OCI-LY7 (cell line): ENCODE measurements at regions not wholly inside any gene's neighbourhood (a gene's known extent, or its start where the extent isn't known, plus 50 kb on each side); places are given as distances from the start of the nearest gene placed in this dataset.

Experiments used
- BruUV-seq: library from RNA; stranded (reverse); fragments of 400-500 nt; replicated peaks from 2 replicates; lab custom pipeline; 2021; lab: Mats Ljungman, UMichigan
- CTCF ChIA-PET: fragments of 300-600 bp; sonication (Branson Sonifier 250); formaldehyde crosslinking; loops from one replicate; lab custom pipeline; 2022; ENCODE audit warnings: antibody characterized with exemption; ENCODE audit not compliant: unreplicated experiment; lab: Charles Lee
- POLR2A ChIA-PET: fragments of 300-600 bp; sonication (Branson Sonifier 250); formaldehyde crosslinking; loops from one replicate; lab custom pipeline; 2022; ENCODE audit warnings: antibody characterized with exemption; lab: Charles Lee
- DNase-seq: peaks from one replicate; pipeline ENCODE4 v3.0.0-alpha.2; 2015; ENCODE audit warnings: low spot score
- H2AFZ ChIP-seq: fragments of 200-600 bp; sonication (generic), shearing (Covaris generic); 2 replicates; pipeline ENCODE4 v1.6.1; 2014; ENCODE audit warnings: mild to moderate bottlenecking, antibody characterized with exemption, low read length, moderate library complexity
- H3K27ac ChIP-seq: fragments of 200-600 bp; sonication (generic); 2 replicates; pipeline ENCODE4 v1.5.1; 2014; ENCODE audit warnings: mixed run types, low read depth, mild to moderate bottlenecking, moderate library complexity, low read length, inconsistent platforms; ENCODE audit not compliant: poor library complexity, severe bottlenecking
- H3K36me3 ChIP-seq: fragments of 200-600 bp; sonication (generic); 2 replicates; pipeline ENCODE4 v1.6.1; 2014; ENCODE audit warnings: mild to moderate bottlenecking, antibody characterized with exemption, low read length, moderate library complexity, mixed read lengths; ENCODE audit not compliant: insufficient read depth
- H3K4me1 ChIP-seq: fragments of 200-600 bp; sonication (generic); 2 replicates; pipeline ENCODE4 v1.5.1; 2014; ENCODE audit warnings: mild to moderate bottlenecking, low read length; ENCODE audit not compliant: insufficient read depth, poor library complexity, severe bottlenecking
- H3K4me2 ChIP-seq: fragments of 200-600 bp; sonication (generic); 2 replicates; pipeline ENCODE4 v1.6.1; 2014; ENCODE audit warnings: mild to moderate bottlenecking, low read length
- H3K4me3 ChIP-seq: fragments of 200-600 bp; sonication (generic); 2 replicates; pipeline ENCODE4 v1.5.1; 2014; ENCODE audit warnings: mild to moderate bottlenecking, low read depth, low read length; ENCODE audit not compliant: poor library complexity, severe bottlenecking
- H3K79me2 ChIP-seq: fragments of 200-600 bp; sonication (generic); 2 replicates; pipeline ENCODE4 v1.6.1; 2016; ENCODE audit warnings: low read depth, mild to moderate bottlenecking, low read length, moderate library complexity, mixed read lengths; ENCODE audit not compliant: insufficient read depth
- H3K9me2 ChIP-seq: fragments of 200-600 bp; sonication (generic); 2 replicates; pipeline ENCODE4 v1.6.1; 2016; ENCODE audit warnings: mild to moderate bottlenecking, low read length, mixed read lengths; ENCODE audit not compliant: insufficient read depth
- H3K9me3 ChIP-seq: fragments of 200-600 bp; sonication (generic); 2 replicates; pipeline ENCODE4 v1.6.1; 2014; ENCODE audit warnings: mild to moderate bottlenecking, mixed run types, low read length, mixed read lengths
- H4K20me1 ChIP-seq: fragments of 200-600 bp; sonication (generic); 2 replicates; pipeline ENCODE4 v1.6.1; 2014; ENCODE audit warnings: mild to moderate bottlenecking, antibody characterized with exemption, low read length, moderate library complexity, mixed read lengths; ENCODE audit not compliant: insufficient read depth
- EZH2phosphoT487 ChIP-seq: fragments of 200-600 bp; sonication (generic); IDR thresholded peaks from 2 replicates; pipeline ENCODE4 v1.6.1; 2018; ENCODE audit warnings: low read depth, borderline replicate concordance, mild to moderate bottlenecking, mixed run types, antibody characterized with exemption, low read length, moderate library complexity, mixed read lengths
- intact Hi-C: fragments of 100-400 bp; cut with micrococcal nuclease; formaldehyde crosslinking; loops from one replicate; pipeline ENCODE4 v1.10.0; 2022; ENCODE audit not compliant: unreplicated experiment
- TF ChIP-seq, protein P1 (sequence below): fragments of 200-600 bp; sonication (generic); conservative IDR thresholded peaks from 2 replicates; pipeline ENCODE4 v1.5.1; 2014; ENCODE audit warnings: mild to moderate bottlenecking, antibody characterized with exemption, low read length, moderate library complexity, mixed read lengths

GRCh38 chr14:22221508-22221907, 367.5 kb downstream of the DAD1 start:
- Histone ChIP-seq H3K79me2 (no peaks in the 10 kb centered on the region), H4K20me1 (no peaks in the 10 kb centered on the region), H3K4me1 (no peaks in the 10 kb centered on the region), H3K27ac (no peak overlapping the region), H2AFZ (no peak overlapping the region), H3K4me2 (no peak overlapping the region), H3K9me3 (no peaks in the 10 kb centered on the region), H3K36me3 (no peaks in the 10 kb centered on the region), H3K9me2 (no peaks in the 10 kb centered on the region), H3K4me3 (no peak overlapping the region)
- no TSS peak for BruUV-seq
- peak; percentile 43 for DNase-seq
- ChIA-PET POLR2A (interaction anchor here (0.6 to 1.0 kb wide), 8 partner anchors 9 to 155 kb away, joined by 3 to 11 read pairs (median 4); no protein-coding TSS in a partner anchor), CTCF (no interaction called here)
- TF ChIP-seq, protein P1, sequence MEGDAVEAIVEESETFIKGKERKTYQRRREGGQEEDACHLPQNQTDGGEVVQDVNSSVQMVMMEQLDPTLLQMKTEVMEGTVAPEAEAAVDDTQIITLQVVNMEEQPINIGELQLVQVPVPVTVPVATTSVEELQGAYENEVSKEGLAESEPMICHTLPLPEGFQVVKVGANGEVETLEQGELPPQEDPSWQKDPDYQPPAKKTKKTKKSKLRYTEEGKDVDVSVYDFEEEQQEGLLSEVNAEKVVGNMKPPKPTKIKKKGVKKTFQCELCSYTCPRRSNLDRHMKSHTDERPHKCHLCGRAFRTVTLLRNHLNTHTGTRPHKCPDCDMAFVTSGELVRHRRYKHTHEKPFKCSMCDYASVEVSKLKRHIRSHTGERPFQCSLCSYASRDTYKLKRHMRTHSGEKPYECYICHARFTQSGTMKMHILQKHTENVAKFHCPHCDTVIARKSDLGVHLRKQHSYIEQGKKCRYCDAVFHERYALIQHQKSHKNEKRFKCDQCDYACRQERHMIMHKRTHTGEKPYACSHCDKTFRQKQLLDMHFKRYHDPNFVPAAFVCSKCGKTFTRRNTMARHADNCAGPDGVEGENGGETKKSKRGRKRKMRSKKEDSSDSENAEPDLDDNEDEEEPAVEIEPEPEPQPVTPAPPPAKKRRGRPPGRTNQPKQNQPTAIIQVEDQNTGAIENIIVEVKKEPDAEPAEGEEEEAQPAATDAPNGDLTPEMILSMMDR = peak; percentile 82
- TF ChIP-seq EZH2phosphoT487 = no peak
- intact Hi-C loops = no loop called here

- no TSS peak for BruUV-seq
These were observed 368.6 kb downstream of the DAD1 start for GRCh38 chr14:22220427-22220826.

GRCh38 chr14:22218728-22219127, 370.3 kb downstream of the DAD1 start:
- no peak overlapping the region for H3K4me2 ChIP-seq
- peak; percentile 6 for DNase-seq
- intact Hi-C loops = no loop called here
- no peaks in the 10 kb centered on the region for H3K79me2 ChIP-seq
- CTCF ChIA-PET = no interaction called here
- H2AFZ ChIP-seq = no peak overlapping the region
- TF ChIP-seq EZH2phosphoT487 = no peak
- TF ChIP-seq, protein P1 = no peak
- no peaks in the 10 kb centered on the region for H3K4me1 ChIP-seq
- H3K4me3 ChIP-seq = no peak overlapping the region
- no peaks in the 10 kb centered on the region for H3K9me3 ChIP-seq
- POLR2A ChIA-PET = interaction anchor here (1.0 to 1.8 kb wide), 3 partner anchors 8 to 18 kb away, joined by 4 to 7 read pairs (median 4); no protein-coding TSS in a partner anchor
- no peaks in the 10 kb centered on the region for H3K36me3 ChIP-seq
- no peaks in the 10 kb centered on the region for H4K20me1 ChIP-seq
- no TSS peak for BruUV-seq
- no peak overlapping the region for H3K27ac ChIP-seq
- H3K9me2 ChIP-seq = no peaks in the 10 kb centered on the region

More at GRCh38 chr14:22220427-22220826, 368.6 kb downstream of the DAD1 start:
- ChIA-PET POLR2A (no interaction called here), CTCF (no interaction called here)
- H3K4me1 ChIP-seq = no peaks in the 10 kb centered on the region
- TF ChIP-seq, protein P1 = 0 out of 2 replicates have a peak, but pooled peaks have one; percentile 35
- no peak for TF ChIP-seq EZH2phosphoT487
- no peaks in the 10 kb centered on the region for H3K9me3 ChIP-seq
- H3K4me3 ChIP-seq = no peak overlapping the region
- no peaks in the 10 kb centered on the region for H3K36me3 ChIP-seq
- no peak overlapping the region for H2AFZ ChIP-seq
- intact Hi-C loops = no loop called here
- H3K79me2 ChIP-seq = no peaks in the 10 kb centered on the region
- H3K4me2 ChIP-seq = no peak overlapping the region
- H3K9me2 ChIP-seq = no peaks in the 10 kb centered on the region
- no peaks in the 10 kb centered on the region for H4K20me1 ChIP-seq
- no peak for DNase-seq
- no peak overlapping the region for H3K27ac ChIP-seq
